GM23248 (cell line): ENCODE measurements at regions not wholly inside any gene's neighbourhood (a gene's known extent, or its start where the extent isn't known, plus 50 kb on each side); places are given as distances from the start of the nearest gene placed in this dataset.

Experiments used
- DNase-seq: peaks from one replicate; pipeline ENCODE4 v3.0.0-alpha.2; 2015
- H2AFZ ChIP-seq: fragments of 200-600 bp; sonication (generic); 2 replicates; pipeline ENCODE4 v1.6.1; 2016; ENCODE audit warnings: antibody characterized with exemption
- H3F3A ChIP-seq: fragments of 200-600 bp; sonication (generic); 2 replicates; pipeline ENCODE4 v1.6.1; 2016; ENCODE audit warnings: mild to moderate bottlenecking, antibody characterized with exemption, mixed run types; ENCODE audit not compliant: insufficient read depth
- H3K27ac ChIP-seq: fragments of 200-600 bp; sonication (generic); 2 replicates; pipeline ENCODE4 v1.5.1; 2016; ENCODE audit warnings: mild to moderate bottlenecking
- H3K27me3 ChIP-seq: fragments of 200-600 bp; sonication (generic); replicated peaks from 2 replicates; pipeline ENCODE4 v1.6.1; 2016; ENCODE audit warnings: mild to moderate bottlenecking; ENCODE audit not compliant: insufficient read depth
- H3K36me3 ChIP-seq: fragments of 200-600 bp; sonication (generic); 2 replicates; pipeline ENCODE4 v1.6.1; 2016; ENCODE audit warnings: low read depth, mild to moderate bottlenecking
- H3K4me1 ChIP-seq: fragments of 200-600 bp; sonication (generic); 2 replicates; pipeline ENCODE4 v1.6.1; 2016; ENCODE audit warnings: mild to moderate bottlenecking; ENCODE audit not compliant: insufficient read depth
- H3K4me2 ChIP-seq: fragments of 200-600 bp; sonication (generic); one replicate; pipeline ENCODE4 v1.6.1; 2016; ENCODE audit warnings: mild to moderate bottlenecking; ENCODE audit not compliant: unreplicated experiment
- H3K4me3 ChIP-seq: fragments of 200-600 bp; sonication (generic); 2 replicates; pipeline ENCODE4 v1.5.1; 2016; ENCODE audit warnings: mild to moderate bottlenecking
- H3K79me2 ChIP-seq: fragments of 200-600 bp; sonication (generic); 2 replicates; pipeline ENCODE4 v1.6.1; 2016; ENCODE audit warnings: mild to moderate bottlenecking; ENCODE audit not compliant: insufficient read depth
- H3K9ac ChIP-seq: fragments of 200-600 bp; sonication (generic); 2 replicates; pipeline ENCODE4 v1.6.1; 2016; ENCODE audit warnings: mild to moderate bottlenecking
- H3K9me2 ChIP-seq: fragments of 200-600 bp; sonication (generic); 2 replicates; pipeline ENCODE4 v1.6.1; 2016; ENCODE audit warnings: mixed run types, mild to moderate bottlenecking, moderate library complexity; ENCODE audit not compliant: insufficient read depth
- H3K9me3 ChIP-seq: fragments of 200-600 bp; sonication (generic); one replicate; pipeline ENCODE4 v1.6.1; 2017; ENCODE audit warnings: low read depth
- H4K20me1 ChIP-seq: fragments of 200-600 bp; sonication (generic); 2 replicates; pipeline ENCODE4 v1.6.0; 2016; ENCODE audit not compliant: insufficient read depth
- EZH2 ChIP-seq: fragments of 200-600 bp; sonication (generic); IDR thresholded peaks from 2 replicates; pipeline ENCODE4 v1.6.1; 2018; ENCODE audit warnings: antibody characterized with exemption, mild to moderate bottlenecking; ENCODE audit not compliant: insufficient read depth, poor library complexity, severe bottlenecking
- EZH2phosphoT487 ChIP-seq: fragments of 200-600 bp; sonication (generic); IDR thresholded peaks from 2 replicates; pipeline ENCODE4 v1.6.1; 2018; ENCODE audit warnings: antibody characterized with exemption, moderate library complexity, mild to moderate bottlenecking, low read depth; ENCODE audit not compliant: insufficient read depth
- WGBS, 2 experiments: methylation state at CpG; one replicate each; pipeline ENCODE4 v1.1.6; 2015 to 2017; ENCODE audit warnings: low lambda C conversion rate in 2 of 2, low coverage in 1 of 2; ENCODE audit errors: missing lambda C conversion rate in 2 of 2; 5-methylcytosine and 5-hydroxymethylcytosine counted together
- in situ Hi-C: fragments of 300-500 bp; cut with MboI; formaldehyde crosslinking; loops from 2 replicates; pipeline ENCODE4 v1.15.0; 2020

GRCh38 chr13:21834521-21834920, 163.6 kb downstream of the FGF9 start:
- no peak overlapping the region for H3K4me2 ChIP-seq
- TF ChIP-seq EZH2phosphoT487 (no peak), EZH2 (no peak)
- DNase-seq: no peak
- no peaks in the 10 kb centered on the region for H3K9me2 ChIP-seq
- no peak overlapping the region for H3K4me3 ChIP-seq
- H3K27me3 ChIP-seq: no peaks in the 10 kb centered on the region
- H3K4me1 ChIP-seq: peaks cover 9% of the 10 kb centered on the region
- H3F3A ChIP-seq: no peaks in the 10 kb centered on the region; the same call in 1 of the 2 replicates
- no peaks in the 10 kb centered on the region for H3K9me3 ChIP-seq
- no peaks in the 10 kb centered on the region for H3K79me2 ChIP-seq
- in situ Hi-C loops: no loop called here
- no peak overlapping the region for H2AFZ ChIP-seq
- 68 to 70% methylated on average over 6 of the region's 6 CpGs for WGBS, 2 experiments
- H4K20me1 ChIP-seq: no peaks in the 10 kb centered on the region
- no peak overlapping the region for H3K27ac ChIP-seq
- H3K9ac ChIP-seq: no peak overlapping the region
- H3K36me3 ChIP-seq: no peaks in the 10 kb centered on the region

- Histone ChIP-seq H2AFZ (no peak overlapping the region), H3K4me1 (peaks cover 9% of the 10 kb centered on the region), H3K9ac (no peak overlapping the region), H3K9me2 (no peaks in the 10 kb centered on the region), H3F3A (no peaks in the 10 kb centered on the region; the same call in 1 of the 2 replicates), H3K27me3 (no peaks in the 10 kb centered on the region), H3K27ac (no peak overlapping the region), H3K4me2 (no peak overlapping the region), H4K20me1 (no peaks in the 10 kb centered on the region), H3K4me3 (no peak overlapping the region), H3K36me3 (no peaks in the 10 kb centered on the region), H3K9me3 (no peaks in the 10 kb centered on the region), H3K79me2 (no peaks in the 10 kb centered on the region)
- TF ChIP-seq EZH2phosphoT487: no peak
- no peak for TF ChIP-seq EZH2
- WGBS, 2 experiments: 45 to 58% methylated on average over 3 of the region's 3 CpGs
- DNase-seq: no peak
- in situ Hi-C loops: no loop called here
Observed at GRCh38 chr13:21837288-21837687, 166.4 kb downstream of the FGF9 start.

GRCh38 chr13:21837841-21838551, 167.1 kb downstream of the FGF9 start:
- WGBS, 2 experiments: 6 to 11% methylated on average over 11 of the region's 11 CpGs
- DNase-seq: peak; percentile 54
- Histone ChIP-seq H2AFZ (peak overlapping the region; percentile 59), H3K9me2 (no peaks in the 10 kb centered on the region), H3K27me3 (no peaks in the 10 kb centered on the region), H3K9ac (no peak overlapping the region), H3K79me2 (no peaks in the 10 kb centered on the region), H4K20me1 (no peaks in the 10 kb centered on the region), H3K36me3 (no peaks in the 10 kb centered on the region), H3F3A (no peaks in the 10 kb centered on the region; the same call in 1 of the 2 replicates), H3K4me1 (peaks cover 9% of the 10 kb centered on the region), H3K27ac (peak overlapping the region; percentile 4; the same call in 1 of the 2 replicates), H3K4me3 (peak overlapping the region; percentile 57), H3K9me3 (no peaks in the 10 kb centered on the region), H3K4me2 (peak overlapping the region; percentile 33)
- TF ChIP-seq EZH2phosphoT487 (no peak), EZH2 (no peak)
- in situ Hi-C loops: no loop called here

GRCh38 chr13:21846605-21847004, 175.7 kb downstream of the FGF9 start:
- Histone ChIP-seq H3K4me1 (no peaks in the 10 kb centered on the region), H3K36me3 (no peaks in the 10 kb centered on the region), H3K9ac (no peak overlapping the region), H3K4me3 (no peak overlapping the region), H3F3A (no peaks in the 10 kb centered on the region), H3K27me3 (no peaks in the 10 kb centered on the region), H3K9me3 (no peaks in the 10 kb centered on the region), H2AFZ (no peak overlapping the region), H3K9me2 (no peaks in the 10 kb centered on the region), H4K20me1 (no peaks in the 10 kb centered on the region), H3K4me2 (no peak overlapping the region), H3K27ac (no peak overlapping the region), H3K79me2 (no peaks in the 10 kb centered on the region)
- WGBS, 2 experiments: 34% methylated on average over 4 of the region's 4 CpGs
- TF ChIP-seq EZH2 (no peak), EZH2phosphoT487 (no peak)
- in situ Hi-C loops: no loop called here
- DNase-seq: no peak
